A673 (cell line): ENCODE measurements at regions not wholly inside any gene's neighbourhood (a gene's known extent, or its start where the extent isn't known, plus 50 kb on each side); places are given as distances from the start of the nearest gene placed in this dataset.

Source experiments
- BruUV-seq: library from RNA; stranded (reverse); fragments of 400-500 nt; replicated peaks from 2 replicates; lab custom pipeline; 2021; lab: Mats Ljungman, UMichigan
- CTCF ChIA-PET: fragments of 300-600 bp; sonication (Branson Sonifier 250); formaldehyde crosslinking; loops from one replicate; lab custom pipeline; 2022; ENCODE audit warnings: antibody characterized with exemption; lab: Charles Lee
- POLR2A ChIA-PET: fragments of 300-600 bp; sonication (Branson Sonifier 250); formaldehyde crosslinking; loops from one replicate; lab custom pipeline; 2022; ENCODE audit warnings: antibody characterized with exemption; ENCODE audit not compliant: low non-redundant PET; lab: Charles Lee
- DNase-seq: peaks from one replicate; pipeline ENCODE4 v3.0.0-alpha.2; 2015; ENCODE audit warnings: low spot score
- H3K27ac ChIP-seq: fragments of 200-600 bp; sonication (generic); 2 replicates; pipeline ENCODE4 v1.5.1; 2016; ENCODE audit warnings: mixed run types, low read depth, mild to moderate bottlenecking, mixed read lengths, antibody characterized with exemption, low read length; ENCODE audit not compliant: poor library complexity, severe bottlenecking
- H3K27me3 ChIP-seq: fragments of 200-600 bp; sonication (generic); replicated peaks from 2 replicates; pipeline ENCODE4 v1.6.1; 2017; ENCODE audit warnings: mixed run types, low read depth, mild to moderate bottlenecking, mixed read lengths, antibody characterized with exemption, low read length; ENCODE audit not compliant: insufficient read depth, poor library complexity
- H3K36me3 ChIP-seq: fragments of 200-600 bp; sonication (generic); 2 replicates; pipeline ENCODE4 v1.6.1; 2016; ENCODE audit warnings: mixed run types, mild to moderate bottlenecking, mixed read lengths, antibody characterized with exemption, low read length; ENCODE audit not compliant: insufficient read depth, poor library complexity, severe bottlenecking
- H3K4me1 ChIP-seq: fragments of 200-600 bp; sonication (generic); 2 replicates; pipeline ENCODE4 v1.6.1; 2017; ENCODE audit warnings: mixed run types, mild to moderate bottlenecking, mixed read lengths, antibody characterized with exemption, low read length; ENCODE audit not compliant: insufficient read depth, poor library complexity, severe bottlenecking
- H3K4me3 ChIP-seq: fragments of 200-600 bp; sonication (generic); 2 replicates; pipeline ENCODE4 v1.5.1; 2016; ENCODE audit warnings: low read depth, mixed run types, mild to moderate bottlenecking, mixed read lengths, low read length; ENCODE audit not compliant: poor library complexity, severe bottlenecking
- H3K9me3 ChIP-seq: fragments of 200-600 bp; sonication (generic); 2 replicates; pipeline ENCODE4 v1.6.1; 2016; ENCODE audit warnings: mixed run types, low read depth, mild to moderate bottlenecking, mixed read lengths, antibody characterized with exemption, low read length; ENCODE audit not compliant: poor library complexity, severe bottlenecking
- EZH2 ChIP-seq: fragments of 200-600 bp; sonication (generic); IDR thresholded peaks from 2 replicates; pipeline ENCODE4 v1.6.1; 2017; ENCODE audit warnings: borderline replicate concordance, low read depth, mild to moderate bottlenecking, mixed read lengths, antibody characterized with exemption, low read length; ENCODE audit not compliant: poor library complexity, severe bottlenecking
- intact Hi-C: fragments of 100-400 bp; cut with micrococcal nuclease; formaldehyde crosslinking; loops from one replicate; pipeline ENCODE4 v1.10.0; 2022; ENCODE audit not compliant: unreplicated experiment
- TF ChIP-seq, protein P1 (sequence below): fragments of 300-800, 200-600 bp; sonication (generic); conservative IDR thresholded peaks from 2 replicates; pipeline ENCODE4 v1.5.1; 2017; ENCODE audit warnings: low read depth, mild to moderate bottlenecking, antibody characterized with exemption, low read length, moderate library complexity, mixed read lengths

- Histone ChIP-seq H3K4me3 (no peak overlapping the region), H3K4me1 (no peaks in the 10 kb centered on the region), H3K27me3 (no peaks in the 10 kb centered on the region), H3K27ac (no peak overlapping the region), H3K36me3 (no peaks in the 10 kb centered on the region), H3K9me3 (no peaks in the 10 kb centered on the region)
- ChIA-PET CTCF (no interaction called here), POLR2A (no interaction called here)
- BruUV-seq = no TSS peak
- TF ChIP-seq, protein P1, sequence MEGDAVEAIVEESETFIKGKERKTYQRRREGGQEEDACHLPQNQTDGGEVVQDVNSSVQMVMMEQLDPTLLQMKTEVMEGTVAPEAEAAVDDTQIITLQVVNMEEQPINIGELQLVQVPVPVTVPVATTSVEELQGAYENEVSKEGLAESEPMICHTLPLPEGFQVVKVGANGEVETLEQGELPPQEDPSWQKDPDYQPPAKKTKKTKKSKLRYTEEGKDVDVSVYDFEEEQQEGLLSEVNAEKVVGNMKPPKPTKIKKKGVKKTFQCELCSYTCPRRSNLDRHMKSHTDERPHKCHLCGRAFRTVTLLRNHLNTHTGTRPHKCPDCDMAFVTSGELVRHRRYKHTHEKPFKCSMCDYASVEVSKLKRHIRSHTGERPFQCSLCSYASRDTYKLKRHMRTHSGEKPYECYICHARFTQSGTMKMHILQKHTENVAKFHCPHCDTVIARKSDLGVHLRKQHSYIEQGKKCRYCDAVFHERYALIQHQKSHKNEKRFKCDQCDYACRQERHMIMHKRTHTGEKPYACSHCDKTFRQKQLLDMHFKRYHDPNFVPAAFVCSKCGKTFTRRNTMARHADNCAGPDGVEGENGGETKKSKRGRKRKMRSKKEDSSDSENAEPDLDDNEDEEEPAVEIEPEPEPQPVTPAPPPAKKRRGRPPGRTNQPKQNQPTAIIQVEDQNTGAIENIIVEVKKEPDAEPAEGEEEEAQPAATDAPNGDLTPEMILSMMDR = no peak
- TF ChIP-seq EZH2 = no peak
- no peak for DNase-seq
- intact Hi-C loops = no loop called here
Measured at GRCh38 chr12:83465632-83466031, 778.9 kb downstream of the TMTC2 start.

DNA sequence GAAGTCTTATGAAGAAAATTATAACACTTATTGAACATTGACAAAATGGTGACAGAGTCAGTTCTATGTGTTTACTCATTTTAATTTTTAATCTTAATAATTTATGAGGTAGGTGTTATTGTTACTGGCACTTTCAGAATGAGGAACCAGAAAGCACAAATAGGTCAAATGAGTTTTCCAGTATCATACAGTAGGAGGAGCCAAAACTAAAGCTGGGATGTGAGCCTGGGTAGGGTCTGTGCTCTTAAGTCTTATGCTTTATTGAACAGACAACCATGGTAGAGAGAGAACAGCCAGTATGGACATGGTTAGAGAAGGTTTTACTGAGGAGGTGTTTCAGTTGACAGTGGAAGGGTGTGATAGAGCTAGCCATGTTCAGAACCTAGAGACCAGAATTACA lies 775.7 kb downstream of the TMTC2 start:
- no peaks in the 10 kb centered on the region for H3K36me3 ChIP-seq
- intact Hi-C loops = no loop called here
- peak; percentile 3 for DNase-seq
- BruUV-seq = no TSS peak
- CTCF ChIA-PET = no interaction called here
- H3K4me3 ChIP-seq = no peak overlapping the region
- TF ChIP-seq, protein P1 = 0 out of 2 replicates have a peak, but pooled peaks have one; percentile 13
- TF ChIP-seq EZH2 = no peak
- H3K27me3 ChIP-seq = no peaks in the 10 kb centered on the region
- POLR2A ChIA-PET = no interaction called here
- no peaks in the 10 kb centered on the region for H3K9me3 ChIP-seq
- H3K27ac ChIP-seq = no peak overlapping the region
- H3K4me1 ChIP-seq = no peaks in the 10 kb centered on the region

DNA sequence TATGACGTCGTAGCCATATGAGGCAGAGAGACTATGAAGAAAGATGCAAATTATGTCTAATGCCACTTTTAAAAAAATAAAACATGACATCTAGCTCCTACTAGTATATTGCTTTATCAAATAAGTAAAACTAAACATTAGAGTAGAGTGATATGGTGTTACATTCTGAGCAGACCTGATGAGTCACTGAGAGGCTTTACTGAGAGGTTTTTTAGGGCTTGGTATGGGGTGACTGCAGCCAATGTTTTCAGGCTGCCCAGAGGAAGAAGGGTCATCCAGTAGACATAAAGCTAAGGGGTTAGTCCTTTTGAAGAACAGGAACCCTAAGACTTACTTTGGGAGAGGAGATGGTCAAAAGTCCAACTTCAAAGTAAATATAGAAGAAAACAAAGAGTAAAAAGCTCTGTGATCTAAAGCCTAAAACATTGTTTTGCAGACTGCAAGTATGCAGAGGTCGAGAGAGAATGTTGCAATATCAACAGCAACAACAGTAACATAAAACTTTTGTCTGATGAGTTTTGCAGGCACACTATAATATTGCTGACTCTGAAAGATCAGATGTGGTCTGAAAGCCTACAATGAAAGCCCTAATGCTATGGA lies 774.7 kb downstream of the TMTC2 start:
- Histone ChIP-seq H3K27me3 (no peaks in the 10 kb centered on the region), H3K36me3 (no peaks in the 10 kb centered on the region), H3K4me1 (no peaks in the 10 kb centered on the region), H3K4me3 (no peak overlapping the region), H3K27ac (no peak overlapping the region), H3K9me3 (no peaks in the 10 kb centered on the region)
- no peak for DNase-seq
- CTCF ChIA-PET = no interaction called here
- POLR2A ChIA-PET = no interaction called here
- intact Hi-C loops = no loop called here
- BruUV-seq = no TSS peak
- TF ChIP-seq EZH2 = no peak
- TF ChIP-seq, protein P1 = no peak
